ENCODE measurements at regions not wholly inside any gene's neighbourhood (a gene's known extent, or its start where the extent isn't known, plus 50 kb on each side); places are given as distances from the start of the nearest gene placed in this dataset.

DNA sequence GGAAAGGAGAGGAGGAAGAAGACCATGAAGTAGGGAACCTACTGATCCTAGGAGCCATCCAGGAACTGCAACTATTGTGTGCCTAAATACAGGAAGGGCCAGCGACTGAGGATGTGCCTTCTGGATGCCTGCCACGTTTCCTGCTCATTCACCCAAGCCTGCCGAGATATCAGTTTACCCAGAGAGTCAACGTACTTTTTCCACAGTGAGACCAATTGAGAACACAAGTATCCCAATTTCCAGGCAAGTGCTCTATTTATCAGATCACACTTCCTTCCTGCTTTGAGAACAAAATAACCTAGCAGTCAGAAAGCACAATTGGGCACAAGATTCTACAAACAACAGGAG is 122.4 kb downstream of the AKAP11 start:
- TF ChIP-seq, protein P1, sequence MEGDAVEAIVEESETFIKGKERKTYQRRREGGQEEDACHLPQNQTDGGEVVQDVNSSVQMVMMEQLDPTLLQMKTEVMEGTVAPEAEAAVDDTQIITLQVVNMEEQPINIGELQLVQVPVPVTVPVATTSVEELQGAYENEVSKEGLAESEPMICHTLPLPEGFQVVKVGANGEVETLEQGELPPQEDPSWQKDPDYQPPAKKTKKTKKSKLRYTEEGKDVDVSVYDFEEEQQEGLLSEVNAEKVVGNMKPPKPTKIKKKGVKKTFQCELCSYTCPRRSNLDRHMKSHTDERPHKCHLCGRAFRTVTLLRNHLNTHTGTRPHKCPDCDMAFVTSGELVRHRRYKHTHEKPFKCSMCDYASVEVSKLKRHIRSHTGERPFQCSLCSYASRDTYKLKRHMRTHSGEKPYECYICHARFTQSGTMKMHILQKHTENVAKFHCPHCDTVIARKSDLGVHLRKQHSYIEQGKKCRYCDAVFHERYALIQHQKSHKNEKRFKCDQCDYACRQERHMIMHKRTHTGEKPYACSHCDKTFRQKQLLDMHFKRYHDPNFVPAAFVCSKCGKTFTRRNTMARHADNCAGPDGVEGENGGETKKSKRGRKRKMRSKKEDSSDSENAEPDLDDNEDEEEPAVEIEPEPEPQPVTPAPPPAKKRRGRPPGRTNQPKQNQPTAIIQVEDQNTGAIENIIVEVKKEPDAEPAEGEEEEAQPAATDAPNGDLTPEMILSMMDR (IDR thresholded peaks at IDR 0.05), result no peak

DNA sequence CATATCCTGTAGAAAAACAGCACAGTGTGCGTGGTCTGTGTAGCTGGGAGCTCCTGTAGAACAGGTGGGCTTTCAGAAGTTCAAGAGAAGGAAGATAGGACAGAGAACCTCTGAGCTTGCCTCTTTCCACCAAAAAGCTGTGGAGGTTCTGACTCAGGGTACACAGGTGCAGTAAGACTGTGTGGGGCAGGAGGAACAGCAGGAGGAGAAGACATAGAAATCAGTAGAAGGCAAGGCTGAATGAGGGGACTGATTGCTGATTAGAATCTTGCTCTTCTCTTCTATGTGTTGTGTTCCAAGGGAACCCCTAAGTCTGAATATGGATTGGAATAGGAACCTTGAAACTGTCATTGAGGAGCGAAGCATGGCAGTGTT is 122.7 kb downstream of the AKAP11 start:
- TF ChIP-seq, protein P1 (IDR thresholded peaks at IDR 0.05), result no peak

DNA sequence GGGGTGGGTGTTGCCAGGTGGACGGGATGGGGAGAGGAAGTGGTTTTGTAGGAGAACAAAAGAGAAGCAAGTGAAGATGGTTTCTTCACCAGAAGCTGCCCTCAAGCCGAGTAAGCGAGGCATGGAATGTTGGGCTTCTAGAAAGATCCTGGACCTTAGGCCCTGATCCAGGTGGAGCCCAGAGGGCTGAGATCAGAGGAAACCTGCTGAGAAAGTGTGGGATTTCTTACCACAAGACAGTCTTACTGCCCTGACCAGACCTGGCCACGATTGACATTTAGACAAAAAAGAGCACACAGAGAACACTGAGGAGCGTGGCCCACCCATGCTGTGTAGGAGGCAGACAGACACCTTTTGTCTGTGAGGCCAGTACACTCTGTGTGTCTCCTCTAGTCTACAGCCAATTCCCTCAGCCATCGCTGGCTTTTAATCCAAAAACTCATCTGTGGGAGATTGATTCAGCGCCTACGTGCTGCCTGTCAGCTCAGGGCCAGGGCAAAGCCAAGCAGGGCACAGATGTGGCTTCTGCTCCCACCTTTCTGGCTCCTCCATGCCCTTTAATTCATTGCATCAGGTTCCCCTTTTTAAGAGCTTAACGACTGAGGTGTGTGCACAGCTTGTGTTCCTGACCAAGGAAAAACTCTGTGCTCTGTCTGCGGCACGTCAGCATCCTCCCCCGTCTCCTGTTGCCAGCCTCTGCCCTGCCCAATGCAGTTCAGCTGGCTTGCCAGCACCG is 123.3 kb downstream of the AKAP11 start:
- TF ChIP-seq, protein P1 (IDR thresholded peaks at IDR 0.05), result no peak

DNA sequence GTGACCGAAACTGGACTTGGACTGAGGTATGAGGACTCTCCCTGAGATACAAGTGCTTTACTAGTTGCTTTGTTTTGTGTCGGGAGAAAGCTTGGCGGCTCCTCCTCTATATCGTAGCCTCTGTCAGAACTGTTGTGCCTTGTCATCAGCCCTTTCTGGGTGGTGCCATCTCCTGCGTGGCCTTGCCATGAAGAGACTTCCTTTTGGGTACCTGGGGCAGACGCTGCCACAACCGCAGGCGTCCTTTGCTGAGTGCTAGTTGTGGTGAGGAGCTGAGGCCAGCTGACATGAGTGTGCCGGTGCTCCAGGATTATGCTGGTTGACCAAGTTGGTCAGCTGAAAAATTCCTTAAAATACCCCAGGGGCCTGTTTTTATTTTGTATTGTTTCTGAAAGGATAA is 124.5 kb downstream of the AKAP11 start:
- TF ChIP-seq, protein P1 (IDR thresholded peaks at IDR 0.05), result no peak

DNA sequence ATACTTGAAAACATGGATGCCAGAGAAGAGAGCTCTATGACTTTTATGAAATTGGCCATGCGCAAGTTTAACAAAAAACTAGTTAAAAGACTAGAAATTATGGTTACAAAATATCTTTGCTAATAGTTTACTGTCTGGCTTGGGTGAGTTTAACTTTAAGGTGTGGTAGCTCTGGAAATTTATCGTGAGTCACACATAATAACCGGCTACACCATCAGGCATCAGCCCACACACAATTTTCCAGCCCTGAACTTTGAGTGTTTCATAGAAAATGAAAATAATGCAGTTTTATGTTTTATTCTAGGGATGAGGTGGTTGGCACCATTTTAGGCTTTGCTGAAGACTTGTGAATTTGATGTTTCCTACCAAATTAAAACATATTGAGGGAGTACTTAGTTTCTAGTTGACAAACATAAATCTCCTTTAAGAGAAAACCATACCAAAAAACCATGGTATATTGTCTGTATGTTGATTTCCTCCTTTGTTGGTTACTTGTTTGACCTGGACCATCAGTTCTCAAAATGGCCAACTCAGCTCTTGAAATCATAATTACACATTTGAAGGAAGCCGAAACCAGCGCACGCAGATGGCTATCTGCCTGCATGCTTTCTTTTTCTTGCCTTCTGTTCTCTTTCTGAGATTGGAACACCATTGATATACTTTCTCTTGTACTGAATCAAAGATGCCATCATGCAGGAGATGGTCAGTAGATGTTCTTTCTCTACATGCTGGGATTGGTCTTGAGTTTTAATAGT is 125.1 kb downstream of the AKAP11 start:
- TF ChIP-seq, protein P1 (IDR thresholded peaks at IDR 0.05), result no peak

DNA sequence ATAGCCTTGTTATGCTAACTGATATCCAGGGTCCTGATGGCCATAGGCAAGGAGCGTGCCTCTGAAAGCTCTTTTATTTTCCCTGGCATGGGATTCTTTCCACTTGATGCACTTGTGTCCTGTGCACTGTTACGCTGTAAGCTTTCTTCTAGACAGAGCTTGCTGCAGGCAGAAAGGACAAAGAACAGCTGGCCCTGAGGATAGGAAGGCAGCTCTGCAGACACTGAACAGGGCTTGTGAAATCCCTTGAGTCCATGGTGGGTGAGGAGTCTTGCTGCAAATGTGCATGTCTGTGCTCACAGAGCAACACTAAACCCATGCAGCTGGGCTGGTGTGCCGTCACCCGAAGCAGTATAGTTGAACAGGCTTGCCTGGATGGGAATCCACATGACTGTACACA is 126.6 kb downstream of the AKAP11 start:
- TF ChIP-seq, protein P1 (IDR thresholded peaks at IDR 0.05), result no peak

DNA sequence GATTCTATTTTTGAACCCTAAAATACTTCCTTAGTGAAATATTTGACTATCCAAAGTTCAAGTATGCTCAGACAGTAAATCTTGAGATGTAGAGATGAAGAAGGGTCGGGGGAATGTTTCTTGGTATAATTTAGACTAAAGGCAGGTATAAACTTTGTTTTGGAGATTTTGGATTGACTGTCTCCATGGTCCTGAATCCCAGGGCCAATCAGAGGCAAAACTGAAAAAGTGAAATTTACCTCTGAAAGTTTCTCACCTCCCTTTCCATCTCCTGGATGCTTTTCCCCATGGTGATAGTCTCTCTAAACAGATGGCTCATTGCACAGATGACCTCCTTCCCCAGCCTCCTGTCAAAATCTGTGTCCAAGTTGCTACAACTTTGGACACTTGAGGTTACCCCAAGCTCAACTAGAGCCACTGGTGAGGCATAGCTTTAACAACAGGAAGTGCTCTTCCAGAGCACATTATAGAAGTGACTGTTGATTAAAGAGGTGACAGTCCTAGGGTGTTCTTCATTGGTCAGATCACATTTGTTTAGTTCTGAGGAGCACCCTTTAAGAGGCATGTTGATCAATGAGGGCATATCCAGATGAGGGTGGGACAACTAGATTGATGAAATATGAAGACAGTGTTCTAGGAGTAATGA is 128.4 kb downstream of the AKAP11 start:
- TF ChIP-seq, protein P1 (IDR thresholded peaks at IDR 0.05), result no peak

Data from LNCAP (cell line).